ENCODE measurements at regions not wholly inside any gene's neighbourhood (a gene's known extent, or its start where the extent isn't known, plus 50 kb on each side); places are given as distances from the start of the nearest gene placed in this dataset.

DNA sequence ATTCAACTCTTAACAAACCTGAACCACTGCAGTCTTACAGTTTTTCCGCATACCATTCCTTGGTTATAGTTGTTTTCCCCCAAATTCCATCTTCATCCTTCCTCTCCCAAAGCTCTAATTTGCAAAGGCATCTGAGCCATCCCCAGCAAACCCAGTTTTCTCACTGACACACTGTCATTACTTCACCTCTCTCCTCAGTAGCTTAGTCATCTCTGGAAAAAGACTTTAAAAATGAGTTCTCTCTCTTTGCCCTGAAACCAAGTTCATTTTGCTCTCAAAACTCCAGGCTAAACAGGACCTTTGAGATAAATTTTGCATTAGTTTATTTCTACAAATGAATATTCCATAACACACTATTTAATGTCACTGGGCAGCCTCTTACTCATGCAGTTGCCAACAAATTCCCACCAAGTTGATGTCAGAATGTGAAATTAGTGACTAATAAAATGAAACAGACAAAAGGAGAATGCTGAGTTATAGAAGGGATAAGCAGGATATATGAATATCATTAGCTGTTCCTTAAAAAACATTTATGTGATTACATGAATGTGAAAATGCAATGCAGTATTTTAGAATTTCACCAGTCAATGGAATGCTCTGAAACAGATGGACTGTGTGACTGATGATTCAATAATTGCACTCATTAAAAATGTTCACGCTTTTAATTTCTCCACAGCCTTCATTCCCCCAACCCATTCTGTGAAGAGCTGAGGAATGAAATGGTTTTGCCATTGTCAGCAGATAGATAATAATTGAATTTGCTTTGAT lies 107.4 kb upstream of the DMAC1 start:
- FAIRE-seq = no peak
- intact Hi-C loops (cut with DNase I) = no loop called here
- ATAC-seq = no peak

DNA sequence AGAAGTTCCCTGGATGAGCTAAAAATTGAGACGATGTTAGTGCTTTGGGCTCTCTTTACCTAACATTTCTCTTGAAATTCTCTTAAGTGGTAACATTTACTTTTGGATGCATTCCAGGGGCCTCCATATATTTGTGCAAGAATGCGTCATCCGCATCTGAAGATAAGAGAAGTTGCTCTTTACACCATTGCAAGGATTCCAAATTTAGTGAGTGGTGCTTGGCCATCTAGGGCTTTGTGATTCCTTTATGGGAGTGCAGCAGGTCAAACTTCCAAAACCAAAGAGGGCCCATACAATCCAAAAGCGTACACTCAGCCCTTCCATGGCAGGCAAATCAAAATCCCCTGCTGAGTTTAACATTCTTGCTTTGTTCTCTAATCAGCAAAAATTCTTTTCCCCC lies 102.0 kb upstream of the DMAC1 start:
- 70 to 77% methylated on average over 4 of the region's 4 CpGs for WGBS, 2 donors
- TF ChIP-seq, protein P1, sequence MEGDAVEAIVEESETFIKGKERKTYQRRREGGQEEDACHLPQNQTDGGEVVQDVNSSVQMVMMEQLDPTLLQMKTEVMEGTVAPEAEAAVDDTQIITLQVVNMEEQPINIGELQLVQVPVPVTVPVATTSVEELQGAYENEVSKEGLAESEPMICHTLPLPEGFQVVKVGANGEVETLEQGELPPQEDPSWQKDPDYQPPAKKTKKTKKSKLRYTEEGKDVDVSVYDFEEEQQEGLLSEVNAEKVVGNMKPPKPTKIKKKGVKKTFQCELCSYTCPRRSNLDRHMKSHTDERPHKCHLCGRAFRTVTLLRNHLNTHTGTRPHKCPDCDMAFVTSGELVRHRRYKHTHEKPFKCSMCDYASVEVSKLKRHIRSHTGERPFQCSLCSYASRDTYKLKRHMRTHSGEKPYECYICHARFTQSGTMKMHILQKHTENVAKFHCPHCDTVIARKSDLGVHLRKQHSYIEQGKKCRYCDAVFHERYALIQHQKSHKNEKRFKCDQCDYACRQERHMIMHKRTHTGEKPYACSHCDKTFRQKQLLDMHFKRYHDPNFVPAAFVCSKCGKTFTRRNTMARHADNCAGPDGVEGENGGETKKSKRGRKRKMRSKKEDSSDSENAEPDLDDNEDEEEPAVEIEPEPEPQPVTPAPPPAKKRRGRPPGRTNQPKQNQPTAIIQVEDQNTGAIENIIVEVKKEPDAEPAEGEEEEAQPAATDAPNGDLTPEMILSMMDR (IDR thresholded peaks at IDR 0.05) = no peak
- FAIRE-seq = no peak
- H3K27me3 ChIP-seq = no peaks in the 10 kb centered on the region
- no peaks in the 10 kb centered on the region for H3K9me3 ChIP-seq
- ATAC-seq = no peak
- H3K27ac ChIP-seq = no peak overlapping the region
- no peak overlapping the region for H3K4me3 ChIP-seq
- intact Hi-C loops (cut with DNase I) = no loop called here
- DNase-seq = no peak
- H3K4me1 ChIP-seq = no peaks in the 10 kb centered on the region
- H3K36me3 ChIP-seq = no peaks in the 10 kb centered on the region

More for the DNA sequence above, 107.4 kb upstream of the DMAC1 start:
- Histone ChIP-seq H3K4me3 (no peak overlapping the region), H3K9me3 (no peaks in the 10 kb centered on the region), H3K27me3 (no peaks in the 10 kb centered on the region), H3K36me3 (no peaks in the 10 kb centered on the region), H3K4me1 (no peaks in the 10 kb centered on the region), H3K27ac (no peak overlapping the region)
- TF ChIP-seq, protein P1 (IDR thresholded peaks at IDR 0.05) = no peak
- WGBS, 2 donors = 80 to 85% methylated on average over 2 of the region's 2 CpGs
- DNase-seq = no peak

DNA sequence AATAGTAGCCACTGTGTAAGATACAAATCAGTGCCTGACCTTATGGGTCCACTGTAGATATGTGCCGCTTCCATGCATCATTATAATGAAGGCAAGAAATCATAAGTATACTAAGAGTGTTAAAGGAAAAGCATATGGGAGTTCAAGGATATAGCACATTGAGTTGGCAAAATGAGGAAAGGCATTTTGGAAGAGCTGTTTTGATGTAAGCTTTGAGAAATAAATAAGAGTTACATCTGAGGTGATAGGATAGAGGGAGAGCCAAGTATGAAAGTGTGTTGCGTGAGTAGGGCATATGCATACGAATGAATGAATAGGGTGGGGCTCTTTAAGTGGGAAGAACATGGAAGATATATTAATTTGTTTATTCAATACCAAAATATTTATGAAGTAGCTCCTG lies 101.0 kb upstream of the DMAC1 start:
- DNase-seq = no peak
- H3K27ac ChIP-seq = no peak overlapping the region
- no peak for FAIRE-seq
- H3K9me3 ChIP-seq = no peaks in the 10 kb centered on the region
- 96 to 99% methylated on average over 3 of the region's 3 CpGs for WGBS, 2 donors
- no peak for ATAC-seq
- no peaks in the 10 kb centered on the region for H3K36me3 ChIP-seq
- no peaks in the 10 kb centered on the region for H3K4me1 ChIP-seq
- intact Hi-C loops (cut with DNase I) = no loop called here
- H3K4me3 ChIP-seq = no peak overlapping the region
- no peaks in the 10 kb centered on the region for H3K27me3 ChIP-seq
- TF ChIP-seq, protein P1 (IDR thresholded peaks at IDR 0.05) = no peak

DNA sequence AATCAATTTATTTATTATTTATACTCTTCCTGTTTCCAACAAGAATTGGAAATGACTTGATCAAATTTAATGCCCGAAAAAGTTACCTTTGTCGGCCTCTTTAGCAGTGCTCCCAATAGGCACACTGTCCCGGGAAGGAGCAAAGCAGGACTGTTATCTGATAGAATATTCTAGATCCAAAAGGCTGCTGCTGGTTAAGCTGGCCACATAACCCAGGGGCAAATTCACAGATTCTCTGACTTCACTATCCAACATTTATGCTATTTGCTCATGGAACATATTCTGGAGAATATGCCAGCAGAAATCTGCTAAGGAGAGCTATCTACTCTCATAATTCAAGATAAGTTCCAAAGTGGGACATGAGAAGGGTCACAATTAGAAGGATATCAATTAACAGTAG lies 100.2 kb upstream of the DMAC1 start:
- FAIRE-seq (no peak), ATAC-seq (no peak)
- no peaks in the 10 kb centered on the region for H3K36me3 ChIP-seq

DNA sequence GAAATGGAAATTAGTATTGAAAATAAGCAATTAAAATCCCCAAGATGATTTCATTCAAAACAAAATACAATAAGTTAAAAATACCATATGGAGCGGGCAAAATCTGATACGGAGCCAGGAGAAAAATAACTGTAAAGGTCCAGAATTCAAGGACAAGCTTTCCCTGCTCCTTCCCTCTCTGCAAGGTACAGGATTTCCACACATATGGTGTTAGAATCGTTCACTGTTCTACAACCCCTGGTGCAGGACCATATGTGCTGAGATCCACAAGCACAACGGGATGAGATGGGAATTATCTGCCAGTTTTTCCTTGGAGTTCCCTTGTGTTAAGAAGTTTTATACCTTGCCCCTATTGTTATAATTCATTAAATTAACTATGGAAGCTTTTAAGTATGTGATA lies 94.7 kb upstream of the DMAC1 start:
- no peak for FAIRE-seq
- intact Hi-C loops (cut with DNase I) = no loop called here
- TF ChIP-seq, protein P1 (IDR thresholded peaks at IDR 0.05) = no peak

More for the DNA sequence above, 100.2 kb upstream of the DMAC1 start:
- Histone ChIP-seq H3K9me3 (no peaks in the 10 kb centered on the region), H3K27me3 (no peaks in the 10 kb centered on the region), H3K4me1 (no peaks in the 10 kb centered on the region), H3K27ac (no peak overlapping the region), H3K4me3 (no peak overlapping the region)
- 57 to 59% methylated on average over 3 of the region's 3 CpGs for WGBS, 2 donors
- DNase-seq = no peak
- intact Hi-C loops (cut with DNase I) = no loop called here
- TF ChIP-seq, protein P1 (IDR thresholded peaks at IDR 0.05) = no peak

More for the DNA sequence above, 94.7 kb upstream of the DMAC1 start:
- no peak for ATAC-seq
- Histone ChIP-seq H3K36me3 (no peaks in the 10 kb centered on the region), H3K4me1 (no peaks in the 10 kb centered on the region), H3K27ac (no peak overlapping the region), H3K9me3 (no peaks in the 10 kb centered on the region), H3K27me3 (no peaks in the 10 kb centered on the region), H3K4me3 (no peak overlapping the region)
- no peak for DNase-seq
- WGBS, 2 donors = 55 to 64% methylated on average over 4 of the region's 4 CpGs

All from pancreas (tissue), 10 donors.